HG03025 (cell line): ENCODE measurements at regions not wholly inside any gene's neighbourhood (a gene's known extent, or its start where the extent isn't known, plus 50 kb on each side); places are given as distances from the start of the nearest gene placed in this dataset.
"Not testable (repeated sequence)": the region's sequence is repeated elsewhere in the genome, so short reads cannot be mapped to it uniquely, and the experiment has no call there.

Experiments used
- ATAC-seq: cut with Tn5 transposase; IDR thresholded peaks from one replicate; pipeline ENCODE4 v1.9.1; 2021; ENCODE audit warnings: mild to moderate bottlenecking, moderate library complexity; ENCODE audit not compliant: unreplicated experiment, low FRiP score

- ATAC-seq: no peak
These were observed 326.6 kb upstream of the C2CD4B start for GRCh38 chr15:62491642-62492041.

DNA sequence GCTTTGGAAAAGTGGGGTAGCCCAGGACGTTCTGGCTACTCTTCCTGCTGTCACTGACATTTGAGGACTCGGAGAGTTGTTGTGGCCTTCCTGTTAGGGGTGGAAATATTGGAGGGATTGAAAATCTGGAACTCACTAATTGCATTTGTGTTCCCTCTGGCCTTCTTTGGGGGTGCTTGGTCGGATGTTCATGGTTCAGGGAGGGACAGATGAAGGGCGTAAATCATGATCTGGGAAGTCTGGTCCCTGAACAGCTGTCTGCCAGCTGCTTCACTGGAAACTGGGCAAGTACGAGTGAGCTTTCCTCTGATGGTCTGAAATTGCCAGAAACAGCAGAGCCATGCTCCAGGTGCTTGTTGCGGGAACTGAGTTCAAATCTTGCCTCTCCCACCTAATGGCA is 327.8 kb upstream of the C2CD4B start:
- ATAC-seq: no peak

GRCh38 chr15:62494197-62494596 is 329.1 kb upstream of the C2CD4B start:
- ATAC-seq: no peak

- no peak for ATAC-seq
These were observed 330.9 kb upstream of the C2CD4B start for GRCh38 chr15:62495670-62496614.

DNA sequence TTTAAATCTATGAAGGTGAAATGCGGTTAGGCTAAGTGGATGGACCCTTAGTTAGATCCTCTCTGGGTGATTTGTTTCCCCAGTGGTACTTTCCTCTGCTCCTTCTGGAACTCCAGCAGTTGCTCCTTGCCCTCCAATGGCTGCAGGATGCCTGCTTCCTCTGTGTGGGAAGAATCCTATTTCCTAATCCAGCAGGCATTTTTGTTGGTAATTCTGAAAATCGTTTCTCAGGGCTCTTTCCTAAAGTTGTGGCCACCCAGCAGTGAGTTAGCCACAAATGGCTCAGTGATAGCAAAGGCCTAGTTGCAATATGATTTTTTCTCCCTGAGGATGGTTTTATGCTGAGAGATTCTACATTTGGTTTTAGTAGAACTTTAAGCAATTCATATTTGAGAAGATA is 332.3 kb upstream of the C2CD4B start:
- no peak for ATAC-seq

DNA sequence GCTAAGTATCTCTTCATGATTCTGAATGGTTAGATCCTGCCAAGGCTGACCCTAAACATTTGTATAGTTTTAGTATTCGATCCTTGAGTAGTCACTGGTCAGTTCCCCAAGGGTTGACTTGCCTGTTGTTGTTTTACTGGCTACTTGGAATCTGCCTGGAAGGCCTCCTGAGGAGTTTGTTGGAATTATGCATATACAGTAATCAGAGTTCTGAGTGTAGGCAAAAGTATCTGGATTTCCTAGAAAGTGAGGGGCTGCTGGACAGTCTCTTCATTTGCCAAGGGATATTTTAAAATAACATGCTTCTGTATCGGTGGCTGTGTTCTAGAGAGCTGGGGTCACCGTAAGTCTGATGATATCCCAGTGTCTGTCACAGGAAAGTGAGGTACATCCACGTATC is 333.2 kb upstream of the C2CD4B start:
- no peak for ATAC-seq

DNA sequence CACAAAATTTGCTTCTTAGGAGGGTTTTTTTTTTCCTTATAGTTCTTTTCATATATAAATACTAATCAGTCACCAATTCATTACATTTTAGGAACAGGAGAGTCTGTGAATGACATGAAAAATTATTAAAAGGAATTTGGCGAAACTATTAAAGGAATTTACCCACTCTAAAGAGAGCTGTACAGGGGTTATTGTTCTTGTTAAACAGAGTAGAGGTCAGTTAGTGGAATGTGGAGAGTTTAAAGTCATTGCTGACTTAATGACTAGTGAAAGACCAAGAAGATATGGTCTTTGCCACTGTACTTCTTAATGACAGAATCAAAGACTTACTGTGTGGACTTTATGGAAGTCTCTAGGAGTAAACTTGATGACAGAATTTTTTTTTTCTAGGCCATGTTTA is 333.6 kb upstream of the C2CD4B start:
- no peak for ATAC-seq

DNA sequence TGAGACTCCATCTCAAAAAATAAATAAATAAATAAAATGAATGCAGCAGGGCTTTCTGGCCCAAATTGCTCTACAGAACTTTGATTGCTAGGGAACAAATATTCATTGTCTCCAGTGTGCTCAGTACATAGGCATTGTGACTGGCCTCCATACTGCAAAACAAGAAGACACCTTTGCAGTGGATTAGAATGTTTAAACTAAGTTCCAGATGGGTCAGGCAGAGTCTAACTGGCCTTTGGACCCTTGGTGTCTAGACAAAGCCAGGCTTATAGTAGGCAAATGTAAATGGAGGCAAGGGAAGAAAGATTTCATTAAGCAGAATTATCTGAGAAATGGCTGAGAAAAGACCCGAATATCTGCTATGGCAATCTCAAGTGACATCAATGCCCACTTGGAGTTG is 335.2 kb upstream of the C2CD4B start:
- no peak for ATAC-seq

- no peak for ATAC-seq
These were observed 337.4 kb upstream of the C2CD4B start for GRCh38 chr15:62502451-62502850.

DNA sequence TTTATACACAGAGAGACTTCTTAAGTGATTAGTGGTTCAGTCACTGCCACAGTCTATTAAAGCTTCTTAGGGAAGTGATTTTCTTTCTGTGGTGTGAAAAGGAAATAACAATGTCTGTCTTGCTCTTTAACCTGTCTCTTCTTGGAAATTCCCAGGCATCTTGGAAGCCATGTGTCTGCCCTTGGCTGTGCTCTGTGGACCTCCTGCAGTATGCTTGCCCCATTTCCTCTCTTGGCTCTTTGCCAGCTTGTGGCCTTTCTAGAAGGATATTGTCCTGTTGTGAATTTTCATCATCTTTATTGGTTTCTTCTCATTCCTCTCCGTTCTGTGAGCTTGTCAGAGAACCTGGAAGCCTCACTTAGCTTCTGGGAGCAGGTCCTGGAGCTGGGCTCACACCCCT is 338.4 kb upstream of the C2CD4B start:
- no peak for ATAC-seq

DNA sequence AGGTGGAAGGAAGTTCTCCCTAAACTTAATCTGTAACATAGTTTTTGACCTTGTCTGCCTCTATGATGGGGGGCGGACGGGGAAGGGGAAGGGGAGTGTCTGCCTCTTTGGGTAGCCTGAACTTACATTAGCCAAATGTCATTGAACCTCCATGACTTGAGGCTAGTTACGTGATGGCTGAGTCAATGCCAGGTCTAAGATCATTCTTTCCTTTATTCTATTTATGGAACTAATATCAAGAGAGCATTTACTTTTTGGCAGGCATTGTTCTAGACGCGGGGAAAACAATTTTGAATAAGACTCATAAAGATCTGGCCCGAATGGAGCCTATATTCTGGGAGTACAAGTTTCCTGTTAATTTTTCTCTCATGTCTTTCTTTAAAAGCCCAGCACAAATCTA is 340.7 kb upstream of the C2CD4B start:
- no peak for ATAC-seq

- no peak for ATAC-seq
These were observed 341.2 kb upstream of the C2CD4B start for GRCh38 chr15:62506217-62506805.

DNA sequence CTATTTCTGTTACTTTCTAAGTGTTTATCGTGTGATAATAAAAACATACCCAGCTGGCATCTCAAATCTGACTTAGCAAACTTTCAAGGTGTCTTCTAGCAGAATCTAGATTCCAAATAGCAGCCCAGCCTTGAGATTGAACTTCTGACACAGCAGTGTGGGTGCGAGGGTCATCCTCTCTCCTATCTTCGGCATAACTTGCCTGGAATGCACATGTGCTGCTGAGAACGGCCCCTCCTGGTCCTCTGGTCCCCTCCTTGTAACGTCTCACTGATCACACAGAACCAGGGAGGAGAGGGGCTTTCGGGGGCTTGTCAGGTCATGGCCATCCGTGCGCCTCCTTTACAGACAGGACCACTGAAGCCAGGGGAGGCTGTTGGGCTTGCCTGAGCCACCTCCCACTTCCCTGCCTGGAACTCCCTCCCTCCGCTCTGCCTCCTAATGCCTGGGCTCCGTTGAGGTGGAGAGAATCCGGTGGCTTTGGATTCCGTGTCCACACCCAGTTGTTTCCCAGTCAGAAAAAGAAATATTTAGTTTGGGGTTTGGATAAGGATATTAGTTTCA is 344.4 kb upstream of the C2CD4B start:
- ATAC-seq: no peak

GRCh38 chr15:62510791-62511190 is 345.7 kb upstream of the C2CD4B start:
- ATAC-seq: no peak

GRCh38 chr15:62512904-62513303 is 347.8 kb upstream of the C2CD4B start:
- no peak for ATAC-seq

DNA sequence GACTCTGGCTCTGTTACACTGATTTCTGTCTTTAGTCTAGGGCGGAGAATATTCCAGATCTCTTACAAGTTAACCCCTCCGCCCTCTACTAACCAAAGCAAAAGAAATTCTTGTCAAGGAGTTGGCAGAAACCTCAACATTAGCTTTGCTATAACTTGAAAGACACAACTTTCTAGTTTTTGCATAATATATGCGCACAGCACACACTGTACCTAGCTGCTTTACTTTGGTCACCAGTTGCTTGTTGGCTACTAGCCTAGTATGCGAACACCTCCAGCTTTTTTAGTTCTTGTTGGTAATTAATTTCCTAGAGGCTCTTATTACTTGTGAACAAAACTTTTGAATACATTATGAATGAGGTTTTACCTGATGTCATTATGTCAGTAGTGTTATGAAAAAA is 348.8 kb upstream of the C2CD4B start:
- no peak for ATAC-seq

DNA sequence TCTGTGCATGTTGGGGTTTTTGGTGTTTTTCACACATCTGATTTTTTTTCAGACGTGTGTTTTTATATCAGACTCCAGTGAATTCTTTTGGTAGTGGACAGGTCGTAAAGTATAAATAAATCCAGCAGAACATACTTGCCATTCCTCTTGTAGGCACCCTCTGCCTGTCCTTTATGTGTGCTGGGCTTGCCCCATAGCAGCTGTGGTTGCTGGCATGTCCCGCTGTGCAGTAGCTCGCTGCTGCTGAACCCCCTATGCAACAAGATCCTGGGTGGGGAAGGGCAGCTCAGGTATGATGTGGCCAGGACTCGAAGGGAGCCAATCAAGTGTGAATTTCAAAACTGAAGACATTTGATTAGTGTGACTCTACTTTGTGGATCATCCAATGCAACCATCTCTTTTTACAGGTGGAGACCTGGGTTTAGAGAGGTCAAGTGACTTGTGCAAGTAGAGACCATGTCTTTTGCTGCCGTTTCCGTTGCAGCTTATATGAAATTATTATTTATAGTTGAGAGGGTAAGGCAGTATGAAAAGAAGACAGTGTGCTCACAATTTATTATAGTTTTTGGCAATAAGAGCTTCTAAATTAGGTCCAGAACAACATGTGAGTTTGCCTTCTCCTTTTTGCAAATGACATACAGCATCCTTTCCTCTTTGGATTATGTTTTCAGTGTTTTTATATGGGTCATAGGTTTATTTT is 350.8 kb upstream of the C2CD4B start:
- ATAC-seq: no peak

- no peak for ATAC-seq
These were observed 352.5 kb upstream of the C2CD4B start for GRCh38 chr15:62517541-62517940.

DNA sequence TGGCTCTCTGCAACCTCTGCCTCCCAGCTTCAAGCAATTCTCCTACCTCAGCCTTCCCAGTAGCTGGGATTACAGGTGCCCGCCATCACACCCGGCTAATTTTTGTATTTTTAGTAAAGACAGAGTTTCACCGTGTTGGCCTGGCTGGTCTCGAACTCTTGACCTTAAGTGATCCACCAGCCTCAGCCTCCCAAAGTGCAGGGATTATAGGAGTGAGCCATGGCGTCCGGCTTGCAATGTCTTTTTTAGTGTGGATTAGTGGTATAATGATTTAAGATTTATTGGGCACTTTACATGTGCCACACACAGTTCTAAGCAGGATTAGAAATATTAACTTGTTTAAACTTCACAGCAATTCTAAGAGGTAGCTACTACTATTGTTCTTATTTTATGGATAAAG is 353.6 kb upstream of the C2CD4B start:
- not testable (repeated sequence) for ATAC-seq

GRCh38 chr15:62519900-62520299 is 354.8 kb upstream of the C2CD4B start:
- ATAC-seq: no peak

DNA sequence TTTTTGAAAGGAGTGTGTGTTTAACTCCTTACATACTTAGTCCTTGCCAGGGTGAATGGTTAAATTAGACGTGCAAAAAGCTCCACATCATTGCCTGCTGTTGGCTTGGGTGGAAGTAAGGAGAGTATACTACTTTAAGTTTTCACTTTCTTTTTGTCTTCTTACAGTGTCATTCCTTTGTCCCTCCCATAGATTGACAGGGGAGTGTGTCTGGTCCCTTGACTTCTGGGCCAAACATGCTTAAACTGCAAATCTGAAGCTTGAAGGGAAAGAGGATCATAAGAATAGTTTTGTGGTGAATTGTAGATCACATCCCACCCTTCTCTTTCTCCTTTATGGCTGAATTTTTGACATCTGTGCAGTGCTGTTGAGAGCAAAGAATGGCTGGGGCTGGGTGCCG is 355.8 kb upstream of the C2CD4B start:
- ATAC-seq: no peak
